Lower lobe of right lung (tissue), 2 donors: ENCODE measurements at regions not wholly inside any gene's neighbourhood (a gene's known extent, or its start where the extent isn't known, plus 50 kb on each side); places are given as distances from the start of the nearest gene placed in this dataset.
"Not testable (repeated sequence)": the region's sequence is repeated elsewhere in the genome, so short reads cannot be mapped to it uniquely, and the experiment has no call there.

Experiments used
- ATAC-seq, 2 donors: fragments of 200-7000 bp; cut with Tn5 transposase; one replicate each; pipeline ENCODE4 v1.9.1; 2020 to 2022; ENCODE audit warnings: mild to moderate bottlenecking in 2 of 2, moderate library complexity in 2 of 2
- DNase-seq: peaks from one replicate; pipeline ENCODE4 v3.0.0-alpha.2; 2020
- H3K27ac ChIP-seq: fragments of 200-600 bp; one replicate; pipeline ENCODE4 v1.8.0; 2022
- H3K27me3 ChIP-seq: fragments of 200-600 bp; one replicate; pipeline ENCODE4 v1.8.0; 2022; ENCODE audit warnings: low read depth
- H3K36me3 ChIP-seq: fragments of 200-600 bp; one replicate; pipeline ENCODE4 v1.8.0; 2022; ENCODE audit warnings: mild to moderate bottlenecking
- H3K4me1 ChIP-seq: fragments of 200-600 bp; one replicate; pipeline ENCODE4 v1.8.0; 2022
- H3K4me3 ChIP-seq: fragments of 200-600 bp; one replicate; pipeline ENCODE4 v1.8.0; 2022; ENCODE audit warnings: mild to moderate bottlenecking
- H3K9me3 ChIP-seq: fragments of 200-600 bp; one replicate; pipeline ENCODE4 v1.8.0; 2022
- intact Hi-C: fragments of 100-400 bp; cut with DNase I; formaldehyde crosslinking; loops from one replicate; pipeline ENCODE4 v1.11.0; 2022
- TF ChIP-seq, protein P1 (sequence below): fragments of 200-600 bp; IDR thresholded peaks from one replicate; pipeline ENCODE4 v1.8.0; 2022; ENCODE audit warnings: antibody characterized with exemption, mild to moderate bottlenecking
- donor health status: DM: no; HTN: yes; CAD: no; lungs with severe emphysema.

DNA sequence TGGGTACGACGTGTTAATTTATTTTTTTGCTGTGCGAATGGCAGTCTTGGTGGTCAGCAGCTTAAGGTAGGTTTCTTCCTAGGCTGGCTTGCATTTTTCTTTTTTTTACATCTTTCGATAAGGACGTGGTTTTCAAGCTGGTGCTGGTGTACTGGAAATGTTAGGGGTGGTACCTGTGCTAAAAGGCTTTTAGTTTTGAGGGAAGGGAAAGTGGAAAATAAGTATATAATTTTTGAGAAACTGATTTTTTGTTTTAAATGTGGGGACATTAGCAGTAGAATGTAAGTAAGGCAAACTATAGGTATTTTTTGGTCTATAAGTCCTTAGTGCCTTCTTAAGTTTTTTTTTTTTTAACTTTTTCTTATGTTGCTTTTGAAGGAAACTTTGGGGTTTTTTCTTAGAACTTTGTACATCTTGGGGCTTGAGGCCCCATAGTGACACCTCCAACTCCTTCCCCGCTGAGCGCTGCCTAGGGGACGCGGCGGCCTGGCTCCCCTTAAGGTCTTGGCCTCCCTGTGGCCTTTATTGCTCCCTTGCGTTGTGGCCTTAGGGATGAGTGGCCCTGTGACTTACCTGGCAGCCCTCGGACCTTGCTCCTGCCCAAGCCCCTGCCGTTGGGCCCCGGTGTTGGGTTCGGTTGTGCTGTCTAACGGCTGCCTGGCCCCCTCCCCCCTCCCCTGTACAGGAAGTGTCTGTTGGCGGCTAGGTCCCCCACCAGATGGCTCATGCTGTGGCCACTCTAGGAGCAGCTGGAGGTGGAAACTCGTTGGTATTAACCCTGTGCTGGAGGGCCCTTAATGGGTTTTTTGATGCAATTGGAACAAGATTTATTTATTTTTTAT is 88.0 kb upstream of the RPRML start:
- Histone ChIP-seq H3K27ac (peak overlapping the region; percentile 90), H3K9me3 (no peaks in the 10 kb centered on the region), H3K27me3 (no peaks in the 10 kb centered on the region), H3K36me3 (peaks cover 6% of the 10 kb centered on the region), H3K4me1 (peaks cover 17% of the 10 kb centered on the region), H3K4me3 (peak overlapping the region; percentile 82)
- peak; percentile 84 for DNase-seq
- peak; percentile 97 to 98 for ATAC-seq
- intact Hi-C loops = no loop called here
- TF ChIP-seq, protein P1, sequence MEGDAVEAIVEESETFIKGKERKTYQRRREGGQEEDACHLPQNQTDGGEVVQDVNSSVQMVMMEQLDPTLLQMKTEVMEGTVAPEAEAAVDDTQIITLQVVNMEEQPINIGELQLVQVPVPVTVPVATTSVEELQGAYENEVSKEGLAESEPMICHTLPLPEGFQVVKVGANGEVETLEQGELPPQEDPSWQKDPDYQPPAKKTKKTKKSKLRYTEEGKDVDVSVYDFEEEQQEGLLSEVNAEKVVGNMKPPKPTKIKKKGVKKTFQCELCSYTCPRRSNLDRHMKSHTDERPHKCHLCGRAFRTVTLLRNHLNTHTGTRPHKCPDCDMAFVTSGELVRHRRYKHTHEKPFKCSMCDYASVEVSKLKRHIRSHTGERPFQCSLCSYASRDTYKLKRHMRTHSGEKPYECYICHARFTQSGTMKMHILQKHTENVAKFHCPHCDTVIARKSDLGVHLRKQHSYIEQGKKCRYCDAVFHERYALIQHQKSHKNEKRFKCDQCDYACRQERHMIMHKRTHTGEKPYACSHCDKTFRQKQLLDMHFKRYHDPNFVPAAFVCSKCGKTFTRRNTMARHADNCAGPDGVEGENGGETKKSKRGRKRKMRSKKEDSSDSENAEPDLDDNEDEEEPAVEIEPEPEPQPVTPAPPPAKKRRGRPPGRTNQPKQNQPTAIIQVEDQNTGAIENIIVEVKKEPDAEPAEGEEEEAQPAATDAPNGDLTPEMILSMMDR = peak; percentile 13

DNA sequence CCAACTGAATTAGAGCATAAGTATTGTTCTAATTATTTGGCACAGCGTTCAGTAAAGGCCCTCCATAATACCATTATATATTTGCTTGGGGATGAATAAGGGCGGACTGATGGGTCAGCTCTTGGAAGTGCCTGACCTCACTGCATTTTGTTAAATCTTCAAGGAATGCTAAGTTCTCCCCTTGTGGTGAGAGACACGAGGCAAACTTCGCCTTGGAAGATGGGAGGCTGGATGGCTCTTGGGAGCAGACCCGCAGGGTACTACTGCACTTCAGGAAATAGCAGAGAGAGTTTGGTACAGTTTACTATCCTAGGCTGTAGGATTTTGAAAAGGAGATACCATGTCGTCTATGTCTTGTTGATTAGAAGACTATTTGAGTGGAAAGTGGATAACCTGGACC is 87.0 kb upstream of the RPRML start:
- no peak overlapping the region for H3K4me3 ChIP-seq
- TF ChIP-seq, protein P1 = no peak
- intact Hi-C loops = no loop called here
- H3K4me1 ChIP-seq = peaks cover 16% of the 10 kb centered on the region
- ATAC-seq = no peak
- no peak overlapping the region for H3K27ac ChIP-seq
- no peaks in the 10 kb centered on the region for H3K9me3 ChIP-seq
- peaks cover 6% of the 10 kb centered on the region for H3K36me3 ChIP-seq
- DNase-seq = no peak
- no peaks in the 10 kb centered on the region for H3K27me3 ChIP-seq

DNA sequence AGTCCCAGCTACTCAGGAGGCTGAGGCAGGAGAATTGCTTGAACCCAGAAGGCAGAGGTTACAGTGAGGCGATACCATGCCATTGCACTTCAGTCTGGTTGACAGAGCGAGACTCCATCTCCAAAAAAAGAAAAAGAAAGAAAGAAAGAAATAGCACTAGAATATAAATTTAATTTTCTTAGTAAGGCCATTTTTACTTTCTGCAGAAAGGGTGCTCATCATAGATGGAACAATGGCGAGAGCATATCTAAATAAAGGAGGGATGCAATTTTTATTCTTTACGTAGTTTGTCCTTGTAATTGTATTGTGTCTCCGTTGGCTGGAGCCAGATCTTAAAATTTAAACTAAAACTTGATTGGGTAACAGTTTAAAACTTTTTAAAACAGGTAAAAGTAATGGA is 85.6 kb upstream of the RPRML start:
- DNase-seq (no peak), ATAC-seq (no peak)
- no peak overlapping the region for H3K4me3 ChIP-seq
- H3K27me3 ChIP-seq = no peaks in the 10 kb centered on the region
- intact Hi-C loops = no loop called here
- peaks cover 8% of the 10 kb centered on the region for H3K4me1 ChIP-seq
- peaks cover 6% of the 10 kb centered on the region for H3K36me3 ChIP-seq
- TF ChIP-seq, protein P1 = no peak
- H3K27ac ChIP-seq = no peak overlapping the region
- H3K9me3 ChIP-seq = no peaks in the 10 kb centered on the region

DNA sequence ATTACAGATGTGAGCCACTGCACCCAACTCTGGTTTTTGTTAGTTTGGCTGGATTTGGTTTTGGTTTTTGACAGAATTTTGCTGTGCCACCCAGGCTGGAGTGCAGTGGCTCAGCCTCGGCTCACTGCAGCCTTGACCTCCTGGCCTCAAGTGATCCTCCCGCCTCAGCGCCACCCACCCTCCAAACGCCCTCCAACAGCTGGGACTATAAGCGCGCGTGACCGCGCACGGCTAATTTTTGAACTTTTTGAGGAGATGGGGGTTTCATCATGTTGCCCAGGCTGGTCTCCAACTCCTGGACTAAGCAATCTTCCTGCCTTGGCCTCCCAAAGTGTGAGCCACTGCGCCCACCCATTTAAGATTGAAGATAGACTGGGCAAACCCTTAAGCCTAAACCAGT is 84.4 kb upstream of the RPRML start:
- H3K9me3 ChIP-seq = no peaks in the 10 kb centered on the region
- no peaks in the 10 kb centered on the region for H3K27me3 ChIP-seq
- TF ChIP-seq, protein P1 = no peak

DNA sequence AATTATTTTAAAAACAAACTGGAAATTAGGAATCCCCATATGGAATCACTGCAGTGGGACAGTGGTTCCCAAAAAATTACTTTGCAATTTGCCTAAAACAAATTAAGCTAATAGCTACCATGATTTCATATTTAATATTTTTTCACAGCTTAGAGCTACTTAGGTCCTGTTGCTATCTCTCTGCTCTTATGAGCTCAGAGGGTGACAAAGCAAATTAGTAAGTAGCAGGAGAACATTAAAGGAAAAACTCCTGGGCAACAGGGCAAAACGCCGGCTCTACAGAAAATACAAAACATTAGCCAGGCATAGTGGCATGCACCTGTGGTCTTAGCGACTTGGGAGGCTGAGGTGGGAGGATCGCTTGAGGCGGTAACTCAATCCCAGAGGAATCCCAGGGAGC is 83.8 kb upstream of the RPRML start:
- H3K9me3 ChIP-seq, H3K27me3 ChIP-seq, intact Hi-C loops, H3K27ac ChIP-seq, DNase-seq, H3K4me3 ChIP-seq, H3K36me3 ChIP-seq, H3K4me1 ChIP-seq, ATAC-seq: not testable (repeated sequence)

More for the DNA sequence above, 84.4 kb upstream of the RPRML start:
- Histone ChIP-seq H3K4me1 (peaks cover 8% of the 10 kb centered on the region), H3K27ac (no peak overlapping the region), H3K4me3 (no peak overlapping the region), H3K36me3 (peaks cover 6% of the 10 kb centered on the region)
- no peak for DNase-seq
- no peak for ATAC-seq
- intact Hi-C loops = no loop called here

DNA sequence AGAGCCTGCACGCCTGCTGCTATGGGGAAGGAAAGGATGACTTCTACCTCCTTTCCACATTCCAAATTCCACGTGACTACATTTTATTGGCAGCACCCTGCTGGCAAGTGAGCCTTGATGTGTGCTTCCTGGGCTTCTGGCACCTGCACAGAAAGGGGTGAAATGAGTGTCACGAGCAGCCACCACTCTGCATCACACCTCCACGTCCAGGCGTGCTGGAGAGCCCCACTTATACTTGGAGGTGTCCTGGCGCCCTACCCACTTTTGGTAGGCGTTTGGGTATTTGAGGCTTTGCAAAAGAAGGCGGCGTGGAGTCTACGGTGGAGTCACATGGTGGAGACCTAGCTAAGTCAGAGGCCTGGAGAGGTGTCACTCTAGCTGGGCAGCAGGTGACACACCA is 81.0 kb upstream of the RPRML start:
- H3K36me3 ChIP-seq = peaks cover 21% of the 10 kb centered on the region
- H3K27ac ChIP-seq, H3K9me3 ChIP-seq, H3K27me3 ChIP-seq, H3K4me1 ChIP-seq, DNase-seq, ATAC-seq, intact Hi-C loops, H3K4me3 ChIP-seq: not testable (repeated sequence)
